Peyer's patch (tissue), 4 donors: ENCODE measurements at regions not wholly inside any gene's neighbourhood (a gene's known extent, or its start where the extent isn't known, plus 50 kb on each side); places are given as distances from the start of the nearest gene placed in this dataset.

Source experiments
- POLR2A ChIP-seq, 2 donors: fragments of 450-650 bp; IDR thresholded peaks; one replicate each; pipeline ENCODE4 v1.5.1; 2017; ENCODE audit warnings: antibody characterized with exemption in 2 of 2, mild to moderate bottlenecking in 2 of 2, moderate library complexity in 2 of 2
- TF ChIP-seq, protein P1 (sequence below), 6 experiments: fragments of 450-650 bp in 4 of 6; fragments of 200-600 bp in 2 of 6; sonication (generic) in 1 of 6; IDR thresholded peaks; one replicate each; pipeline ENCODE4 v1.5.1; 2017 to 2019; ENCODE audit warnings: antibody characterized with exemption in 6 of 6, mild to moderate bottlenecking in 3 of 6, moderate library complexity in 1 of 6

GRCh38 chr2:199707593-199708185, 143.3 kb downstream of the FTCDNL1 start:
- TF ChIP-seq, protein P1, sequence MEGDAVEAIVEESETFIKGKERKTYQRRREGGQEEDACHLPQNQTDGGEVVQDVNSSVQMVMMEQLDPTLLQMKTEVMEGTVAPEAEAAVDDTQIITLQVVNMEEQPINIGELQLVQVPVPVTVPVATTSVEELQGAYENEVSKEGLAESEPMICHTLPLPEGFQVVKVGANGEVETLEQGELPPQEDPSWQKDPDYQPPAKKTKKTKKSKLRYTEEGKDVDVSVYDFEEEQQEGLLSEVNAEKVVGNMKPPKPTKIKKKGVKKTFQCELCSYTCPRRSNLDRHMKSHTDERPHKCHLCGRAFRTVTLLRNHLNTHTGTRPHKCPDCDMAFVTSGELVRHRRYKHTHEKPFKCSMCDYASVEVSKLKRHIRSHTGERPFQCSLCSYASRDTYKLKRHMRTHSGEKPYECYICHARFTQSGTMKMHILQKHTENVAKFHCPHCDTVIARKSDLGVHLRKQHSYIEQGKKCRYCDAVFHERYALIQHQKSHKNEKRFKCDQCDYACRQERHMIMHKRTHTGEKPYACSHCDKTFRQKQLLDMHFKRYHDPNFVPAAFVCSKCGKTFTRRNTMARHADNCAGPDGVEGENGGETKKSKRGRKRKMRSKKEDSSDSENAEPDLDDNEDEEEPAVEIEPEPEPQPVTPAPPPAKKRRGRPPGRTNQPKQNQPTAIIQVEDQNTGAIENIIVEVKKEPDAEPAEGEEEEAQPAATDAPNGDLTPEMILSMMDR (IDR thresholded peaks at IDR 0.05): no peak
- no peak for TF ChIP-seq POLR2A (IDR thresholded peaks at IDR 0.05)
